NCI-H510A (cell line): ENCODE measurements at regions not wholly inside any gene's neighbourhood (a gene's known extent, or its start where the extent isn't known, plus 50 kb on each side); places are given as distances from the start of the nearest gene placed in this dataset.
"Not testable (repeated sequence)": the region's sequence is repeated elsewhere in the genome, so short reads cannot be mapped to it uniquely, and the experiment has no call there.

ENCODE experiments used
- DNase-seq: peaks from one replicate; lab custom pipeline; 2025; lab: John Stamatoyannopoulos, UW

DNA sequence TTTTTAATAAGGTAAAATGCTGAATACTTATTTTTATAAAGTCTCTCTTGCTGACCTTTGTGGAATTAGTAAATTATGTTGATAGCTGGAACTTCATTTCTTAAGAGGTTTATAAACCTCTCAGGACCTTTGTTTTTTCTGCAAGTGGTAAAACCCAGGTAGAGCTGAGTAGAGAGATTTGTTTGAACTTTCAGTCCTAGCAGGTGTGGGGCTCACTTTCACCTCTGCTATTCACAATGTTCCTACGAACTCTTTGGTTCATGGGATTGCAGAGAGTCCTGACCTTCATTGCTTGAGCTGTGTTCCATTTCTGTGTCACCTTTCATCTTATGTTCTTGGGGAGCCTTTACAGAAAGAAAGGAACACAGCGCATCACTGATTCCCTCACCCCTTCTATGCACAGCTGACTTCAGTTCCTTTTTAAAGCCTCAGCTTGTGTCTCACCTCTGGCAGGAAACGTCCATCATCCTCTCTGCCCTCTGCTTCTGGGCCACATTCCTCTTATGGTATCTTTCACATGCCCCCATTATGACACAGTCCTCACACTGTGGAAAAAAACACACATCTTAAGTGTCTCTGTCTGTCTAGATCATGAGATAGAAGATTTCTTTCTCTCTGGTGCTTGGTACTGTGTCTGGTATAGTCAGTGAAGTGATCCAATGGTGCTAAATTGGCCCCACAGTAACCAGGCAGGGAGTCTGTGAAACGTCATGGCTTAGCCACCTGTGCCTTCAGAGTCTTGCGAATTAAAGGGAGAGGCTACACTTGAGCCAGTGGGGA, 262.5 kb upstream of the B3GALT2 start:
- peak; percentile 5 for DNase-seq

DNA sequence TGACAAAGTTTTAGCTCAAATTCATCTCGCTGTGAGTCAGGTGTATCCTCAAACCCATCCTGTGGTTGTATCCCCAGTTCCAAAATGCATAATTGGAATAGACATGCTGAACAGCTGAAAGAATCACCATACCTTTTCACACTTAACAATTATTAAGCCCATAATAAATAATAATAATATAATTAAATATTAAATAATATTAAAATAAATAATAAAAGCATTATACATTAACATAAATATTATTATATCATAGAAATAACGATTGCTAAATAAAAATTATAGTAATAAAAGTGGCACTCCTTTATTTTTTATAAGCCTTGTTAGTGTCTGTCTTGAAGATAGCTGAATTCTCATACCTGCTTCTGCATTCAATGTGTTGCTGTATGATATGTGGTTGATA, 257.5 kb upstream of the B3GALT2 start:
- no peak for DNase-seq

DNA sequence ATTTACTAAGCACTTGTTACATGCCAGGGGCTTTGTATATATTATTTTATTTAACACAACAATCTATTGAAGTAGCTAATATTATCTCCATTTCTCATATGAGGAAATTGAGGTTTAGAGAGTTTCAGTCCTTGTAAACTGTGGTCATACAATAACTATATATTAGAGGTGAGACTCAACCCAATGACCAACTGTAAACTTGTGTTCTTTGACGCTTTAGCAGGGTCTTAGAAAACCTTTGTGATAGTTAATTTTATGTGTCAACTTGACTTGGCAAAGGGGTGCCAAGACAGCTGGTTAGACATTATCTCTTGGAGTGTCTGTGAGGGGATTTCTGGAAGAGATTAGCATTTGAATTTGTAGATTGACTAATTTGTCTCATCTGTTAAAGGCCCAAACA, 252.4 kb upstream of the B3GALT2 start:
- no peak for DNase-seq

DNA sequence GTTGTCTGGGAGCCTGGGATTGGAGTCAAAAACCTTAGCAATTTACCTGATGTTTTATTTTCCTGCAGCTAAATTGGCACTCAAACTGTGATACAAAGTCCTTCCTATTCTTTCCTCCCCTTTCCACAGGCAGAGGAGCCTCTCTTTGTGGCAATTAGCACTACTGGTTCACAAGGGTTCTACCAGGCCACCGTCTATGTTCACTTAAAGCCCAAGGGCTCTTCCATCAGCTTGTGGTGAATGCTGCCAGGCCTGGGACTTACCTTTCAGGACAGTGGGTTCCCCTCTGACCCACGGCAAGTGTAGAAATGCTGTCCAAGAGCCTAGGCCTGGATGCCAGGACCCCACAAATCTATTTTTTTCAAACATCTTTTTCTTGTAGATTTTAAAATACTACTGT, 251.9 kb upstream of the B3GALT2 start:
- no peak for DNase-seq

DNA sequence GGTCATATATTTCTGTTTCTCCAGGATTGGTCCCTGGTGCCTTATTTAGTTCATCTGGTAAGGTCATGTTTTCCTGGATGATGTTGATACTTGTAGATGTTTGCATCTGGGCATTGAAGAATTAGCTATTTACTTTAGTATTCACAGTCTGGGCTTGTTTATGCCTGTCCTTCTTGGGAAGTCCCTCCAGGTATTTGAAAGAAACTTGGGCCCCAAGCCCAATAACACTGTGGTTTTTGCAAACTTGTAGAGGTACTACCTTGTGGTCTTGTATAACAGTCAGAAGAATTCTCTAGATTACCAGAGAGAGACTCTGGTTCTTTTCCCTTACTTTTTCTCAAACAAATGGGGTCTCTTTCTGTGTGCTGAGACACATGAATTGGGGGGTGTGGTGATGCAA, 251.4 kb upstream of the B3GALT2 start:
- no peak for DNase-seq

DNA sequence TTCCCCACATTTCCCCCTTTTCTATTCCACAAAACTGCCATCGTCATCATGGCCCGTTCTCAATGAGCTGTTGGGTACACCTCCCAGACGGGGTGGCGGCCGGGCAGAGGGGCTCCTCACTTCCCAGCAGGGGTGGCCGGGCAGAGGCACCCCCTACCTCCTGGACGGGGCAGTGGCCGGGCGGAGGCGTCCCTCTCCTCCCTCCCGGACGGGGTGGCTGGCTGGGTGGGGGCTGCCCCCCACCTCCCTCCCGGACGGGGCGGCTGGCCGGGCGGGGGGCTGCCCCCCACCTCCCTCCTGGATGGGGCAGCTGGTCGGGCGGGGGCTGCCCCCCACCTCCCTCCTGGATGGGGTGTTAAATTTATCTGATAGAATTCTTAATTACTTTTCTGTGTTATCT, 250.9 kb upstream of the B3GALT2 start:
- DNase-seq: not testable (repeated sequence)

DNA sequence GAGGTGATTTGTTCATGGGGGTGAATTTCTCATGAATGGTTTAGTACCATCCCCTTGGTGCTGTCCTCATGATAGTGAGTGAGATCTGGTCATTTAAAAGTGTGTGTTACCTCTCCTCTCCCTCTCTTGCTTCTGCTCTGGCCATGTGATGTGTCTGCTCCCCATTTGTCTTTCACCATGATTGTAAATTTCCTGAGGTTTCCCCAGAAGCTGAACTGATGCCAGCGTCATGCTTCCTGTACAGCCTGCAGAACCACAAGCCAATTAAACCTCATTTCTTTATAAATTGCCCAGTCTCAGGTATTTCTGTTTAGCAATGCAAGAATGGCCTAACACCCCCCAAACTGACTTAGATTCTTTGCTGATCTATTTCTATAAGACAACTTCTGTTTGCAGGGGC, 249.4 kb upstream of the B3GALT2 start:
- no peak for DNase-seq

DNA sequence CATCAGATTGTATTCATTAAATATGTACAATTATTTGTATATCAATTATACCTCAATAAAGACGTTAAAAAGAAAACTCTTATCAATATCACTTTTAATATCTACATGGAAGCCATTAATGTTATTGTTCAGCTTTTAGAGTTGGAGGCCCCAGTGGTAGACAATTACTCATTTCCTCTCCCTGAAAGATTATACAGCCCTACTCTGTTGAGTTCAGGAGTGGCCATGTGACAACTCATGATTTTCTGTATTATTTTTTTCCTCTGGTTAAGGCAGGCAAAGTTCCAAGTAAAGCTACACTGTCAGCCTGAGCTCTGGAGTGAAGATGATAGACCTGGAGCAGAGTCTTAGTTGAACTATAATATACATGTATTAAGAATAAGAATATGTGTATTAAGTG, 247.9 kb upstream of the B3GALT2 start:
- DNase-seq: no peak

DNA sequence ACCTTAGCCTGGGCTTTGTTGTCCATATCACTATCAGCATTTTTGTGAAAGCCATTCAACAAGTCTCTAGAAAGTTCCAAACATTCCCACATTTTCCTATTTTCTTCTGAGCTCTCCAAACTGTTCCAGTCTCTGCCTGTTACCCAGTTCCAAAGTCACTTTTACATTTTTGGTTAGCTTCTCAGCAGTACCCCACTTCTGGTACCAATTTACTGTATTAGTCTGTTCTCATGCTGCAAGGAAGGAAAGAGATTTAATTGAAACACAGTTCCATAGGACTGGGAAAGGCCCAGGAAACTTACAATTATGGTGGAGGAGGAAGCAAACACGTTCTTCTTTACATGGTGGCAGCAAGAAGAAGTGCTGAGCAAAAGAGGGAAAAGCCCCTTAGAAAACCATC, 247.2 kb upstream of the B3GALT2 start:
- DNase-seq: no peak

DNA sequence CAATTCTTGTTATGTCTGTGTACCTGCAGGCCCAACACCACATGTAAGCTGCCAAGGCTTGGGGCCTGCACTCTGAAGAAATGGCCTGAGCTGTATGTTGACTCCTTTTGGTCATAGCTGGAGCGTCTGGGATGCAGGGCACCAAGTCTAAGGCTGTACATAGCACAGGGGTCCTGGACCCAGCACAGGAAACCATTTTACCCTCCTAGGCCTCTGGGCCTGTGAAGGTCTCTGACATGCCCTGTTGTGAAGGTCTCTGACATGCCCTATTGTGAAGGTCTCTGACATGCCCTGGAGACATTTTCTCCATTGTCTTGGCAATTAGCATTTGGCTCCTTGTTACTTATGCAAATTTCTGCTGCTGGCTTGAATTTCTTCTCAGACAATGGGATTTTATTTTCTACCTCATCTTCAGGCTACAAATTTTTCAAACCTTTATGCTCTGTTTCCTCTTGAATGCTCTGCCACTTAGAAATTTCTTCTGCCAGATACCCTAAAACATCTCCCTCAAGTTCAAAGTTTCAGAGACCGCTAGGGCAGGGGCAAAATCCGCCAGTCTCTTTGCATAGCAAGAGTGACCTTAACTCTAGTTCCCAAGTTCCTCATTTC, 246.7 kb upstream of the B3GALT2 start:
- DNase-seq: no peak

DNA sequence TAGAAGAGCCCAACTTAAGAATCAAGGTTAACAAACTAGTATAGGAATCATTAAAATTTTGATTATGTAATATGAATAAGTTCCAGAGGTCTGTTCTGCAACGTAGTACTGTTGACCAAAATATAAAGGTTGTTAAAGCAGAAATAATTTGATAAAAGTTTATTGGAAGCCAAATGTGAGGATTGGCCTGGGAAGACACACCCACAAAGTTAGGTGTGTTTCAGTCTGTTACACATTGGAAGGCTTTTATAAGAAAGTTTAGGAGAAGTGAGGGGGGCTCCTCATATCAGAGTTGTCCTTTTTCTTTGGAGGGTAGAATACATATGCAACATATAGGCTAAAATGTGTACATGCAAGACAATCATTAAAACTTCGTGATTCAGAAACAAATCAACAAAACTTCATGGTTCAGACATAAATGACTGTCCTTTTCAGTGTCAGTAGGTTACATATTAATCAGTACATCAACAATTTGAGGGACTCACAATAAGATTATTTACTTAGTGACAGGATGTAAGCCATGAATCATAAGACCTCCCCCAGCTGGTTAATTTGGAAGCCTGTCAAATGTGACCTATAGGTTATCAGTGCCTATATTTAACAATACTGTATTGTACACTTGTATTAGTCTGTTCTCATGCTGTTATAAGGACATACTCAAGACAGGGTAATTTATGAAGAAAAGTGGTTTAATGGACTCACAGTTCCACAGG, 245.0 kb upstream of the B3GALT2 start:
- no peak for DNase-seq

DNA sequence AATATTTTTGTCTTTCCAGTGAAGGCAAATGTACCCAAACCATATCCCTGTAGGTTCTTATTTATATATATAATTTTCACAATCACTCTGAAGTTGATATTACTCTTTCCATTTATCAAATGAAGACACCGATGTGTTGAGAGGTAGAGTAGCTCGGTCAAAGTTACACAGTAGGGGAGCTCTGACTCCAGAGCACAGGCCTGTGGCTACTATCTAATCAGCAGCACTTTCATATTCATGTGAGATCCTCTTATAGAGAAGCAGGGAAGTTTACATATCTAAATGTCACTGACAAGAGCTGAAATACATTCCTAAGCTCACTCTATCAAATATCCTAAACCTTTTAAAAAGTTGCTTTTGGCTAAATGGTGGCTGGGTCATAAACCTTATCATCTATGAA, 241.1 kb upstream of the B3GALT2 start:
- no peak for DNase-seq

DNA sequence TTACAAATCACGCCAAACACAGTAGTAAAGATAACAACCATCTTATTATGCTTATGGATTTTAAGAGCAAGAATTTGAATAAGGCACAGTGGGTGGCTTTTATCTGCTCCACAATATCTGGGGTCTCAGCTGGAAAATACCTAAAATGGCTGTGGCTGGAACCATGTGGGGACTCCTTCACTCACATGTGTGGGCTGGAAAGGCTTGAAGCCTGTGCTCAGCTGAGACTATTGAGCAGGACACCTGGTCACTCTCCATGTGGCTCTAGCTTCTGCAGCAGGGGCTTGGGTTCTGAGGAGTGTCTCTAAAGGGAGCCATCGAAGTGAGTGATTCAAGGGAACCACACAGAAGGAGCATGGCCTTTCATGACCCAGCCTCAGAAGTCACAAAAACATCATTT, 239.6 kb upstream of the B3GALT2 start:
- no peak for DNase-seq

DNA sequence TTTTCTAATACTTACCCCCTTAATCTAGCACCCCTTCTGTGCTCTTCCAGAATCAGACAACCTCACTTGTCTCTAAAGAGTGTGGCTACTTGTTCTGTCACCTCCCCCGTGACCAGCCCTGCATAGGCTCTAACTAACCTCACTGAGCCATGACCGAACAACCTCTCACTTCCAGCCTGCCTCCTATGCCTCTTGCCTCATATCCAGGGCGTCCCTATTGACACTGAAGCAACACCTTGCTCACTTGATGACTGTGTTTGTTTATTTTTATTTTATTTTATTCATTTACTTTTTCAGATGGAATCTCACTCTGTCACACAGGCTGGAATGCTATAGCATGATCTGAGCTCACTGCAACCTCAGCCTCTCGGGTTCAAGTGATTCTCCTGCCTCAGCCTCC, 235.1 kb upstream of the B3GALT2 start:
- no peak for DNase-seq

DNA sequence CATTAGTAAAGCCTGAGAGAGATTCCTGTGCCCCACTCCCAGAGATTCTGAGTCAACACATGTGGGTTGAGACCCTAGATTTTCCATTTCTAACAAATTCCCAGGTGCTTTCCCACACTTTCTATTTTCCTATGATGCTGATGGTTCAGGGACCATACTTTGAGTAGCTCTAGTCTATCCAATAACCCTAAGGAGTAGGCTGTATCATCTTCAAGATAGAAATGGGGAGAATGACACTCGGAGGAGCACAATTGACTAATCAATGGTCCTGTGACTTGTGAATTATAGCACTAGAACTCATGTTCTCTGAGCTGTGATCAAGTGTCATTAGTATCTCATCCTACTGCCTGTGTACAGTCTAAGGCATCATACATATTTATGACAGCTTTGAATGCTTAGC, 232.9 kb upstream of the B3GALT2 start:
- no peak for DNase-seq

DNA sequence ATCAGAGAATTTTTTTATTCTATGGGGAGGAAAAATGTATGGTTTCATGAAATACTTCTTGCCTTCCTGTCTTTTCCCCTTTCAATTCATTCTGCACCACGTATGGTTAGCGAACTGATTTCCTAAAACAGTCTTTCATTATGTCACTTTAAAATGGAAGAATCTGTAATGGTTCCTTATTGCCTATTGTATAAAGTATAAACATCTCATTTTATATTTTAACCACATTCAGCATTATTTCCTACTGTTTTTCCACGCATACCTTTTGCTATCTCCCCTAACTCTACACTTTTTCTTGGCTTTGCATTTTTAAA, 232.3 kb upstream of the B3GALT2 start:
- no peak for DNase-seq

DNA sequence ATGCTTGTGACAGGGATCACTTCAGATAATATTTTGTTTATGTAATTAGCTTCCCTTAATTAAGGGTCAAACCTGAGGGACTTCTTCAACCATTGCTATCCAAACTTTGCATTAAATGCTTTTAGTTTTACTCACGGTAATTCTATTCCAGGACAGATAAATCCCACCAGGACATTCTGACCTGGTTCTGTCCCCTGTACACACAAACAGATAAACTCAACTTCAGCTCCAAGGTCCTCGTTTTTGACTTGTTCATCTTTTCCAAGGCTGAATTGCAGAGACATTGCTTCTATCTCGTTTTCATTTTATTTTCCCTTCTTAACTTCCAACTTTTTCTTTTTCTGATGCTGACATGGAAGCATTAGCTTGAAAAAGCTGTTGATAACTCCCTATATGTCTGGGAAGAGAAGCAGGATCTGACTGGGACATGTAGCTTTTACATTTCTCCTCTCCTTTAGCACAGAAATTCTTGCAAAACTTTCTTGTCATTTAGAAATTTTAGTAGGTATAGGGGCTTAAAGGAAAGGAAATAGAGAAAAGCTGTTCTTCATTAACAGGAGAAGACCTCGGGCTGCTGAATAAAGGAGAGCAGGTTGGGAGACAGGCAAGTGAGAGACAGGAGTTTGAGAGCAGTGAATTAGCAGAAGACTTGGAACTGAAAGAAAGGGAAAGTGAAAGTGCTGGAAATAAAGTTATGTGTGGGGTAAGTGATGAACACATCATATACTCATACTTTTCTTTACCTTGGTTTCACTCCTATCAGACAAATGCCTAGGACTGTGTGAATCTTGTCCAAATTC, 231.7 kb upstream of the B3GALT2 start:
- DNase-seq: no peak

DNA sequence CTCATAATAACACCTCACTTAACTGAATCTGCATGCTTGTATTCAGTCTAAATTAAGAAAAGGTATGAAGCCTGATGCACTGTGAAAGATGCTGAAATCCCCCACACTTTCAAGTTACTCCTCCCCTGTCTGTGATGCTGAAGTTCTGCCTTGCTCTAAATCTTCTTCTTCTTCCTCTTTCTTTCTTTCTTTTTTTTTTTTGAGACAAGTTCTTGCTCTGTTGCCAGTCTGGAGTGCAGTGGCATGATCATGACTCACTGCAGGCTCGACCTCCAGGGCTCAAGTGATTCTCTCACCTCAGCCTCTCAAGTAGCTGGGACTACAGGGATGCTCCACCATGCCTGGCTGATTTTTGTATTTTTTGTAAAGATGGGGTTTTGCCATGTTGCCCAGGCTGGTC, 231.0 kb upstream of the B3GALT2 start:
- DNase-seq: no peak

DNA sequence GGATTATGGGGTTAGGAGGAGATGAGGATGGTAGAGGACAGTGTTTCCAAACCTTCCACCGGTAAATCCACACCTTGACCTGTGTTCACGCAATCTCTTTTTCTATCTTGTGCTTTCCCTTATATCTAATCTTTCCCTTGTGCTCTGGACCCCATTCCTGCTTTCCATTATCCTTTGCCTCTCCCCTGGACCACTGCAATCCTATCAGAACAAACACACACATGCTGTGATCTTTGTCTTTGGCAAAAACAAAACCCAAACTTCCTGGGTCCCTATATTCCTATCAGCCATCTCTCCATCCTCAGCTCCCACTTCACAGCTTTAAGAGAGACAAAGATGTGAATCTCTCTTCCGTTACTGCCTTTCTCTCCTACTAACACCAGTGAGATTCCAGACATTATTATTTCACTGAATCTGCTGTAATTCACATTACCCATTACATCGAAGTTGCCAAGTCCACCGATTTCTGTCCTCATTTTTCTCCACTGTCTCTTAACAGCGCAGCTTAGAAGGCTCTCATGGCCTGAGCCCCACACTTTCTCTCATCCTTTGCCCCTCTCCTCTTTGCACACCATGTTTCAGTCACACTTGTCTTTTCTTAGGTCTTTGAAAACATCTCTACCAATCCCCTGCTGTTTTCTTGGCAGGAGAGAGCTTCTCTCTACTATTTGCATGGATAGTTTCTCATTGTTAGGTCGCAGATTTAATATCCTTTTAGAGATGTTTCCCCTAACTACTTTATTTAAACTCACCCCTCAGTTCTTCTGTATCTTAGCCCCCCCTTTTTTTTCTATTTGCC, 230.0 kb upstream of the B3GALT2 start:
- DNase-seq: no peak

DNA sequence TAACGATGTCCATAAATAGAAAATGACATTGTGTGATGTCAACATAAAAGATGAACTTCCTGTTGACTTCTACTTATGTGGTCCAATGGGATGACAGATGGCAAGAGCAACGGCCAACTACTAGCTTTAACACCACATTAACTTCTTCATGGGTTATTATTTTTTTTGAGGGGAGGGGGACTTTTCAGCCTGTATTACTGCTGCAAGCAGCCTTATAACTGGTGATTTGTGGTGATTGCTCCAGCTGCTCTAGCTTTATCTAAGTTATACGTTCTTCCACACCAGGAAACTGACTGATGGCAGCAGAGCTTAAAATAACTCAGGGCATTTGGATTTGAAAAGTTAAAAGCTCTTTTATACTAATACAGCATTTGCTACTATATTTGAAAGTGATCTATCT, 228.8 kb upstream of the B3GALT2 start:
- no peak for DNase-seq

DNA sequence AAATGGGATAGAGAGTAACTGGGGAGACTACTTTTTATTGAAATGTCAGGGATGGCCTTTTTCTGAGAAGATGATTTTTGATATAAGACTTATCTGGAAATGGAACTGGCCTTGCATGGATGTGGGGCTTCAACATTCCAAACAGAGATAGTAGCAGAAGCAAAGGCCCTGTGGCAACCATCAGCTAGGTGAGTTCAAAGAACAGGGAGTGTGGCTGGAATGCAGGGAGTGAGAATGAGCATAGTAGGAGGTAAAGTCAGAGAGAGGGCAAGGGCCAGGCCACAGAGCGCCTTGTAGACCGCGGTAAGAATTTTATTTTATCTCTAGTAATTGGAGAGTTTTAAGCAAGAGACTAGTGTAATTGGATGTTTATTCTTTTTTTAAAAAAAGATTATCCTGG, 227.0 kb upstream of the B3GALT2 start:
- DNase-seq: no peak

DNA sequence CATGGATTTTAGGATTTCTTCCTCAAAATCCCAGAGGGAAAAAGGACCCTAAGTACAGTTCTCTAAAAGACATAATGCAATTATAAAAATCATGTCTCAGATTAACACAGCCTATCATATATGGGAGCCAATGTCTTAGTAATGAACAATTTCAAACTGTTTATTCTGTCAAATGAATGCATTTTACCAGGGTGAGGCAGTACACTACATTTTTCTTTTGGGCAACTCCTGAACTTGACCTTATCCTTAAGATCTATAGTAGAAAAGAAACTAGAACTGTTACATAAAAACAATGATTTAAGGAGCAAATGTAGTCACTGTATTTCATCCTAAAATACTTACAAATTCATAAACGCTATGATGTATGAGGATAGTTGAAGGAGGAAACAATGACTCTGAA, 226.3 kb upstream of the B3GALT2 start:
- no peak for DNase-seq
